ENCODE measurements at regions not wholly inside any gene's neighbourhood (a gene's known extent, or its start where the extent isn't known, plus 50 kb on each side); places are given as distances from the start of the nearest gene placed in this dataset.

DNA sequence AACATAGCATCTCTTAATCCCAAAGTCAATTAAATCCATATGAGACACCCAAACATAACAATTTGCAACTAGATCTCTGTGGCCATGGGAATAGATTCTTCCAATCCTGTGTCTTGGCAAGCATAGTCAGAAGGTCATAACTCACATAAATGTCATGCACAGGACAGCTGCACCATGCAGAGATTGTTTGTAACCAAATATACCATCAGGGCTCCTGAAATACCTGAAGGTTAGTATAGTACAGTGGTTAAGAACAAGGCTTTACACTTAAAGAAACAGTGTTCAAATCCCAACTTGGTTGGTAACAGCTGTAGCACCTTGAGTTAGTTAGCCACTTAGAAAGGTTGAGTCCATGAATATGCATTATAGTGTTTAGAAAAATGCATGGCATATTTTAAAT is 82.6 kb upstream of the CCDC190 start:
- no peak for DNase-seq (ENCODE audit: low spot score in 2 of 2)
- Mint-ChIP-seq H3K27ac (no peak overlapping the region), H3K9me3 (no peaks in the 10 kb centered on the region), H3K4me1 (no peaks in the 10 kb centered on the region), H3K36me3 (no peaks in the 10 kb centered on the region), H3K4me3 (no peak overlapping the region)
- ATAC-seq = no peak

DNA sequence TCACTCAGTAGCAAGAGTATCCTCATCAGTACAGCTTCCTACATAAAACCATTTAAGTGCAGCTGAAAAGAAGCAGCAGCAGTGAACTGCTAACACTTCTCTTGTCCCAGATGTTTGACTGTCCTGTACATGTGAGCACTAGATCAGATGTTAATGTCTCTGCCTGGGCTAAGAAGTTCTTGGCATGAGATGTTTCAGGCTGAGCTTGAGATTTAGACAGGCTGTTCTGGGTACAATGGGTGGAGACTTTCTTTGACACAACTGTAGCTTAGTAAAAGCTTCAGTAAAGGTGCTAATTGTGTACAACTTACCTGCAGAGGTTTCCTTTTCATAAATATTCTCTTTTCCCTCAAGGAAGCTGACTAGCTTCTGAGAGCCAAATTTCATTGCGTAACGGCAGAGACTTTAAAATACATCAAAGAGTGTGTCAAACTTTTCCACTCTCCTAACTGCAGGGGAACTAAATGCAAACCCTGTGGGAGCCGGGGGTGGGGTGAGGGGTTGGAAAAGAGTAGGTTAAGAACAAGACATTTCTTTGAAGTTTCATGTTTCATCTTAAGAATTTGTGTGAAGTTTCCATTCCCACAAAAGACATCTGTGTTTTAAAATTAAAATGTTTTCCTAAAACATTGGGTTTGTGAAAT is 82.1 kb upstream of the CCDC190 start:
- Mint-ChIP-seq H3K27ac (no peak overlapping the region), H3K4me3 (no peak overlapping the region), H3K4me1 (no peaks in the 10 kb centered on the region), H3K36me3 (no peaks in the 10 kb centered on the region), H3K9me3 (no peaks in the 10 kb centered on the region)
- ATAC-seq (no peak), DNase-seq (ENCODE audit: low spot score in 2 of 2) (no peak)

- Mint-ChIP-seq H3K4me3 (no peak overlapping the region), H3K27ac (no peak overlapping the region)
Measured at GRCh38 chr1:162941024-162941423, 80.0 kb upstream of the CCDC190 start.

DNA sequence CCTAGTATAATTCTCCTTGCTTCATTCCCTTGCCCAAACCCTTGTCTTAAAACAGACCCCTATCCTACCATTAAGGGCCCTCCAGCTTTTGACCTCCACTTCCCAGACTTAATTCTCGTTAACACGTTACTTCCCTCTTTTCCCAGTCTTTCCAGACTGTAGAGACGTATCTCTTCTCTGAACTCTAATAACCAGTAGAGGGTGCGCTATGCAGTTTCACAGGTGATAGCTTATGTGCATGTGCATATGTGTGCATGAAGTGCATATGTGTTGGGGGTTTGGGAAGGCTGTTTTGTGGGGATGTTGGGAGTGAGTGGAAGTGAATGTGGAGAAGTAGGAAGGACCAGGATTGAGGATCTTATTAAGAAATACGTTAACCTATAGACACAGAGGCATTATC is 78.1 kb upstream of the CCDC190 start:
- ATAC-seq = no peak
- Mint-ChIP-seq H3K36me3 (no peaks in the 10 kb centered on the region), H3K4me1 (no peaks in the 10 kb centered on the region), H3K4me3 (no peak overlapping the region), H3K9me3 (no peaks in the 10 kb centered on the region), H3K27ac (no peak overlapping the region)
- no peak for DNase-seq (ENCODE audit: low spot score in 2 of 2)

More at GRCh38 chr1:162941024-162941423, 80.0 kb upstream of the CCDC190 start:
- H3K9me3 Mint-ChIP-seq = no peaks in the 10 kb centered on the region
- ATAC-seq = no peak
- no peaks in the 10 kb centered on the region for H3K4me1 Mint-ChIP-seq
- no peaks in the 10 kb centered on the region for H3K36me3 Mint-ChIP-seq
- no peak for DNase-seq (ENCODE audit: low spot score in 2 of 2)

GRCh38 chr1:162937716-162938395 is 76.9 kb upstream of the CCDC190 start:
- no peaks in the 10 kb centered on the region for H3K9me3 Mint-ChIP-seq
- H3K4me1 Mint-ChIP-seq = no peaks in the 10 kb centered on the region
- no peak overlapping the region for H3K27ac Mint-ChIP-seq
- no peak for ATAC-seq
- H3K36me3 Mint-ChIP-seq = no peaks in the 10 kb centered on the region
- no peak overlapping the region for H3K4me3 Mint-ChIP-seq
- no peak for DNase-seq (ENCODE audit: low spot score in 2 of 2)

GRCh38 chr1:162930976-162931560 is 70.1 kb upstream of the CCDC190 start:
- ATAC-seq (no peak), DNase-seq (ENCODE audit: low spot score in 2 of 2) (no peak)
- no peak overlapping the region for H3K27ac Mint-ChIP-seq
- H3K4me3 Mint-ChIP-seq = no peak overlapping the region
- no peaks in the 10 kb centered on the region for H3K4me1 Mint-ChIP-seq
- no peaks in the 10 kb centered on the region for H3K36me3 Mint-ChIP-seq
- no peaks in the 10 kb centered on the region for H3K9me3 Mint-ChIP-seq

GRCh38 chr1:162930532-162930931 is 69.6 kb upstream of the CCDC190 start:
- ATAC-seq (no peak), DNase-seq (ENCODE audit: low spot score in 2 of 2) (no peak)
- Mint-ChIP-seq H3K9me3 (no peaks in the 10 kb centered on the region), H3K27ac (no peak overlapping the region), H3K36me3 (no peaks in the 10 kb centered on the region), H3K4me3 (no peak overlapping the region), H3K4me1 (no peaks in the 10 kb centered on the region)

DNA sequence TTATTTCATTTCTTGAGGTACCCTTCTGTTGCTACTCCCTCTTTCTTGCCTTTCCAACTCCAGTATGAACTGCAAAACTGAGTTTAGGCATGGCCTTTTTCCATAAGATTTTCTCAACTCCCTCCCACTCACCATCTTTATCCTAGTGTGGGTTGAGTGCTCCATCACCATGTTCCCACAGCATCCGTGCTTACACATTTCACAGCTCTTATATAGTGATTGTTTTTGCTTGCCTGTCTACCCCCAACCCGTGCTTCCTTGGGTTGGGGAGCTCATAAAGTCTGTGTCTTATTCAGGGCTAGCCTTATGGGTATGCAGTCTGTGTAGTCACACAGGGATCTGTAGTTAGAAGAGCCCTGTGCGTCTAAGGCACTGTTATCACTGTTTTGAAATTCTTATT is 68.2 kb upstream of the CCDC190 start:
- ATAC-seq = no peak
- Mint-ChIP-seq H3K9me3 (no peaks in the 10 kb centered on the region), H3K36me3 (no peaks in the 10 kb centered on the region), H3K4me3 (no peak overlapping the region), H3K27ac (no peak overlapping the region), H3K4me1 (no peaks in the 10 kb centered on the region)
- no peak for DNase-seq (ENCODE audit: low spot score in 2 of 2)

GRCh38 chr1:162928141-162928540 is 67.2 kb upstream of the CCDC190 start:
- DNase-seq (ENCODE audit: low spot score in 2 of 2) (no peak), ATAC-seq (no peak)
- H3K4me3 Mint-ChIP-seq = no peak overlapping the region
- no peak overlapping the region for H3K27ac Mint-ChIP-seq
- H3K9me3 Mint-ChIP-seq = no peaks in the 10 kb centered on the region
- no peaks in the 10 kb centered on the region for H3K36me3 Mint-ChIP-seq
- H3K4me1 Mint-ChIP-seq = no peaks in the 10 kb centered on the region

- Mint-ChIP-seq H3K4me1 (no peaks in the 10 kb centered on the region), H3K4me3 (no peak overlapping the region), H3K27ac (no peak overlapping the region)
Measured at GRCh38 chr1:162927421-162927820, 66.4 kb upstream of the CCDC190 start.

GRCh38 chr1:162926906-162927305 is 65.9 kb upstream of the CCDC190 start:
- Mint-ChIP-seq H3K27ac (no peak overlapping the region), H3K4me3 (no peak overlapping the region), H3K9me3 (no peaks in the 10 kb centered on the region), H3K36me3 (no peaks in the 10 kb centered on the region), H3K4me1 (no peaks in the 10 kb centered on the region)
- DNase-seq (ENCODE audit: low spot score in 2 of 2) (no peak), ATAC-seq (no peak)

More at GRCh38 chr1:162927421-162927820, 66.4 kb upstream of the CCDC190 start:
- Mint-ChIP-seq H3K36me3 (no peaks in the 10 kb centered on the region), H3K9me3 (no peaks in the 10 kb centered on the region)
- DNase-seq (ENCODE audit: low spot score in 2 of 2) = no peak
- ATAC-seq = no peak

GRCh38 chr1:162924179-162924578 is 63.2 kb upstream of the CCDC190 start:
- ATAC-seq (no peak), DNase-seq (ENCODE audit: low spot score in 2 of 2) (no peak)
- Mint-ChIP-seq H3K9me3 (no peaks in the 10 kb centered on the region), H3K4me3 (no peak overlapping the region), H3K4me1 (no peaks in the 10 kb centered on the region), H3K36me3 (no peaks in the 10 kb centered on the region), H3K27ac (no peak overlapping the region)

DNA sequence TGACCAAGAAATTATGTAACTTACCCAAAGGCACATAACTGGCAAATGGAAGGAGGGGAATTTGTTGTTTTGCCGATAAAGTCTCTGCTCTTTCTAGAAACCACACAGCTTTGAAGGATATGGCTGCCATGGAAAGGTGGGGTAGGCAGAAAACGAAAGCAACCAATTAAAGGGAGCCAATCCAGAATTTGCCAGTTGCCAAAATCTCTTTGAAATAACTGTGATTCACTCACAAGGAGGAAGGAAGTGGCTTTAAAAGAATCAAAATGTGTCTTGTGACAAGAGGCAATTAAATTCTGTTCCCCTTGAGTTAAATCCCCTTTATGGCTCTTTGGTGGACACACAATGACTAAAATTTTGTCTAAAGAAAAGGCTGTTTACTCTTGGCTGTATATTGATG is 61.2 kb upstream of the CCDC190 start:
- ATAC-seq = no peak

GRCh38 chr1:162921311-162921710 is 60.3 kb upstream of the CCDC190 start:
- Mint-ChIP-seq H3K36me3 (no peaks in the 10 kb centered on the region), H3K4me3 (no peak overlapping the region), H3K4me1 (no peaks in the 10 kb centered on the region), H3K27ac (no peak overlapping the region), H3K9me3 (no peaks in the 10 kb centered on the region)
- DNase-seq (ENCODE audit: low spot score in 2 of 2) (no peak), ATAC-seq (no peak)

More for the DNA sequence above, 61.2 kb upstream of the CCDC190 start:
- H3K4me3 Mint-ChIP-seq = no peak overlapping the region
- H3K36me3 Mint-ChIP-seq = no peaks in the 10 kb centered on the region
- no peaks in the 10 kb centered on the region for H3K4me1 Mint-ChIP-seq
- H3K27ac Mint-ChIP-seq = no peak overlapping the region
- H3K9me3 Mint-ChIP-seq = no peaks in the 10 kb centered on the region
- DNase-seq (ENCODE audit: low spot score in 2 of 2) = no peak

DNA sequence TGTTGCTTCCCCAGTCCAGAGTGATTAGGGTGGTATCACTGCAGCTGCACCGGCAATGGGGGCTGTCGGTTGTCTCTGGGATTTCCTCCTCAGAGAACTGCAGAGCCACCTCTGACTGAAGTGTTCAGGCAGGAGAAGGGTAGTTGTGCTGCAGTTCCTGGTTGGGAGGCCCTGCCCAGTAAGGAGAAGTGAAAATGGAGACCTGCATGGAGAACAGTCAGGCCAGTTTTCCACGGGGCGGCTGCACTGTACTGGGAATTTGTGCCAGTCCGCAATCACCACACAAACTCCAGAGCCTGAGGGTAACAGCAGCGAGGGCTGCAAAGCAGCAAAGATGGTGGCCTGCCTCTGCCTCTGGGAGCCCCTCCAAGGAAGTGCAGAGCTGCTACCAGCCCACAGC is 58.1 kb upstream of the CCDC190 start:
- Mint-ChIP-seq H3K4me1 (no peaks in the 10 kb centered on the region), H3K27ac (no peak overlapping the region), H3K36me3 (no peaks in the 10 kb centered on the region), H3K9me3 (no peaks in the 10 kb centered on the region), H3K4me3 (no peak overlapping the region)
- ATAC-seq (no peak), DNase-seq (ENCODE audit: low spot score in 2 of 2) (no peak)

DNA sequence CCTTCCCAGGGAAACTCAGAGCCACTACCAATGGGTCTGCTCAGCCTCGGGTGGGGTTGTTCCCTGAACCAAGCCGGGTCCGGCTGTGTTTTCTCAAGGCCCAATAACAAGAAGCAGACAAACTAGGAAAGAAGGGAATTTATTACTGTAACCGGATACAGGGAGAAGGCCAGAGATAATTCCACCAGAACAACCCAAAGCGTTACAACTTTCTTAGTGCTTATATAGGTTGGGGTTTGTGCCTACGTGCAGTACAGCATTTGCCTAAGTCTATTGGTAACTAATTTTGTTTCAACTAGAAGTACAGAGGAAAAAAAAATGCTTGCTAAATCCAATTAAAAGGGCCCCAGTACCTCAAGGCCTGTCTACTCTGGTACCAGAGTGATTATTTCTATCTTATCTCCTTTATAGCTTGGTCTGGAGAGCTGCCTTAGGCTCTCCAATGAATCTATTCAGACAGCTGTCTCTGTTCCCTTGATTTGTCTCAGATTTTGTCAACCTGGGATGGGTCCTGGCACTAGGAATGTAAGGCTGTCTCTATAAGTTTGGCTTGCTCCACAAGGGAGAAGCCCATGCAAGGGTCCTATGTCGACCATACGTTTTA is 57.3 kb upstream of the CCDC190 start:
- Mint-ChIP-seq H3K4me3 (no peak overlapping the region), H3K9me3 (no peaks in the 10 kb centered on the region)
- DNase-seq (ENCODE audit: low spot score in 2 of 2) = no peak

More for the DNA sequence above, 57.3 kb upstream of the CCDC190 start:
- H3K36me3 Mint-ChIP-seq = no peaks in the 10 kb centered on the region
- no peak for ATAC-seq
- H3K27ac Mint-ChIP-seq = no peak overlapping the region
- H3K4me1 Mint-ChIP-seq = no peaks in the 10 kb centered on the region

Data from stimulated activated effector memory CD8-positive, alpha-beta T cell treated with anti-CD3 and anti-CD28 coated beads, Interleukin-12 subunit alpha, Interleukin-12 subunit beta, amount 100 ng/mL, for 72 hours (primary cell).